GM12874 (cell line): ENCODE measurements at regions not wholly inside any gene's neighbourhood (a gene's known extent, or its start where the extent isn't known, plus 50 kb on each side); places are given as distances from the start of the nearest gene placed in this dataset.

Source experiments
- TF ChIP-seq, protein P1 (sequence below): IDR thresholded peaks from 2 replicates; pipeline ENCODE4 v1.5.1; 2011; ENCODE audit warnings: low read depth, mild to moderate bottlenecking, control low read depth, low read length, moderate library complexity; ENCODE audit not compliant: insufficient read depth

DNA sequence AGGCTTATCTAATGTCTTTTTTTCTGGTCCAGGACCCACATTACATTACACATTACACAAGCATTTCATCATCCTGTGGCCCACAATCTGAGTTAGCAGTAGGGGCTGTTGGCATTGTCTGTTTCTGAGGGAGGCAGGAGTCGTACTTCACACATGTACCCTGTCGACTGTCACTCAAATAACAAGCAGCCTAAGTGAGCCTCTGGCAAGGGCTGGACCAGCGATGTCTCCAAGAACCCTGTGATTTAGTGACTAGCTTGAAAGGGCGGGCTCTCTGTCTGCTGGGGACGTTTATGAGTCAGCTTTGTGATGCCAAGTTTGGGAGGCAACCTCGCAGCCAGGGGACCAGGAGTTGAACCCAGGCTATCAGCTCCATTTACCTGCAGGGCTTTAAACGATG, 251.4 kb downstream of the HS3ST3B1 start:
- TF ChIP-seq, protein P1, sequence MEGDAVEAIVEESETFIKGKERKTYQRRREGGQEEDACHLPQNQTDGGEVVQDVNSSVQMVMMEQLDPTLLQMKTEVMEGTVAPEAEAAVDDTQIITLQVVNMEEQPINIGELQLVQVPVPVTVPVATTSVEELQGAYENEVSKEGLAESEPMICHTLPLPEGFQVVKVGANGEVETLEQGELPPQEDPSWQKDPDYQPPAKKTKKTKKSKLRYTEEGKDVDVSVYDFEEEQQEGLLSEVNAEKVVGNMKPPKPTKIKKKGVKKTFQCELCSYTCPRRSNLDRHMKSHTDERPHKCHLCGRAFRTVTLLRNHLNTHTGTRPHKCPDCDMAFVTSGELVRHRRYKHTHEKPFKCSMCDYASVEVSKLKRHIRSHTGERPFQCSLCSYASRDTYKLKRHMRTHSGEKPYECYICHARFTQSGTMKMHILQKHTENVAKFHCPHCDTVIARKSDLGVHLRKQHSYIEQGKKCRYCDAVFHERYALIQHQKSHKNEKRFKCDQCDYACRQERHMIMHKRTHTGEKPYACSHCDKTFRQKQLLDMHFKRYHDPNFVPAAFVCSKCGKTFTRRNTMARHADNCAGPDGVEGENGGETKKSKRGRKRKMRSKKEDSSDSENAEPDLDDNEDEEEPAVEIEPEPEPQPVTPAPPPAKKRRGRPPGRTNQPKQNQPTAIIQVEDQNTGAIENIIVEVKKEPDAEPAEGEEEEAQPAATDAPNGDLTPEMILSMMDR: no peak

- TF ChIP-seq, protein P1: no peak
These were observed 246.7 kb downstream of the HS3ST3B1 start for GRCh38 chr17:14547556-14547955.

DNA sequence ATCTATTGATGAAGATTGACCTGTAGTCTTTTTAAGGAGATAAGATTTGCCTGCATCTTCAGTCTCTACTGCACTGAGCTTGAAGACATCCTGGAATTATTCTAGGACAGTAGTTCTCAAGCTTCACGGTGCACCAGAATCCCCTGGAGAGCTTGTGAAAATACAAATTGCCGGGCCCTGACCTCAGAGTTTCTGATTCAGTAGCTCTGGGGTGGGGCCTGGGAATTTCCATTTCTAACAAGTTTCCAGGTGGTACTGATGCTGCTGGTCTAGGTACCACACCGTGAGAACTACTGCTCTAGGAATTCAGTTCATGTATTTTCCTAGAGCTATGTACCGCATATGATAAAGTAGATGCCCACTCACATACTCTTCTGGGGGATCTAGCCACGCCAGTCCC, 246.1 kb downstream of the HS3ST3B1 start:
- TF ChIP-seq, protein P1: no peak

DNA sequence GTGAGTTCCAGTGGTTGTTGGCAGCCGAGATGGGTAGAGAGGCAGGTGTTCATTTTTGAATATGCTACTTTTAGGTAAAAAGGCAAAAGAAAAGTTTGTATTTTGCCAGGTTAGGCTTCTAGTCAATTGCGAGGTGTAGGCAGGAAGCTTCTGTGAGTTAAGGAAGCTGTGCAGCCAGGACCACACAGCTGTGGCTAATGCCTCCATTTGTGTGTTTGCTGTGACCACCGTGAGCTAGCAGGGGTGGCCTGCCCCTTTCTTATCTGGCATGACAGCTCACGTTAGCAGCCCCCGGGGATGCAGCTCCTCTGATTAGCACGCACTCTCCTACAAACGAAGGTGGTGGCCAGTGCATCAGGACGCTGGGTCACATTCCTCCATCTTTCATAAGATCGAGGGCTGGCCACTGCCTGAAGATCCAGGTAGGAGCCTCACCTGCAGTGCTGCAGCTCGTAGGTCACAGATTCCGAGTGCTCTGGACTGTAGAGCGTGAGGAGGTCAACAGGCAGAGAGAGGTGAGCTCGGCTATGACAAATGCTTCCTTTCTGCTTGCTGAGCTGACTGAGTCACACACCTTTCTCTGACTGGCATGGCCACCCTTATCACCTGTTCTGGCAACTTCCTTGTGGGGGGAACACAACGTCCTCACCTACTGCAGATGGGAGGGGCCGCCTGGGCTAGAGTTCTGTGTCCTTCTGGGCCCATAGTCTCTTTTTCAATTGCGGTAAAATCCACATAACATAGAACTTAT, 244.4 kb downstream of the HS3ST3B1 start:
- TF ChIP-seq, protein P1: no peak

DNA sequence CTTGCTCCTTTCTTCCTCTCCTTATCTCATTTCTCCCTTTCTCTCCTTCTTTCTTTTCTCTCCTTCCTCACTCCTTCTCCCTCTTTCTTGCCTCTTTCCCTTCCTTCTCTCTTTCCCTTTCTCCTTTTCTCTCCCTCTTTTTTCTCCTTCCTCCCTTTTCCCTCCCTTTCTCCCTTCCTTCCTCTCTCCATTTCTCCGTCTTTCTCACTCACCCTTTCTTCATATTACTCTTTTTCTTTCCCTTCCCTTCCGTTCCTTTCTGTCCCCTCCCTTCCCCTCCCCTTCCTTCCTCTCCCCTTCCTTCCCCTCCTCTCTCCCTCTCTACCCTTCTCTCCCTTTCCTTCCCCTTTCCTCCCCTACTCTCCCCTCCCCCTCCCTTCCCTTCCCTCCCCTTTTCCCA, 240.8 kb downstream of the HS3ST3B1 start:
- TF ChIP-seq, protein P1: no peak

DNA sequence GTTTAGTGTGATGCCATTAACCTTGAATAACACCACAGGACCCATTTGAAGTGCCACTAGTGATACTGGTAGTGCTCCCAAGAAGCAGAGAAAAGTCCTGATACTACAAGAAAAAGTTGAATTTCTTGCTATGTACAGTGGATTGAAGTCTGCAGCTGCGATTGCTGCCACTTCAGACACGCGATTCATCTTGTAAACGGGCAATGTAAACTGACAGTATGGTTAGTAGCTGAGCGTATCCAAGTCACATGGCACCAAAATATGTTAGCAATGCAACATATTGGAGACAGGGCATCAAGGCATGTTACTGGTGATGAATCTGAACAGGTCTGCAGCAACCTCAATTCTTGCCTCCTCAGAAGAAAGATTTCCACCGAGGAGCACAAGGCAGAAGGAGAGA, 238.9 kb downstream of the HS3ST3B1 start:
- TF ChIP-seq, protein P1: no peak

DNA sequence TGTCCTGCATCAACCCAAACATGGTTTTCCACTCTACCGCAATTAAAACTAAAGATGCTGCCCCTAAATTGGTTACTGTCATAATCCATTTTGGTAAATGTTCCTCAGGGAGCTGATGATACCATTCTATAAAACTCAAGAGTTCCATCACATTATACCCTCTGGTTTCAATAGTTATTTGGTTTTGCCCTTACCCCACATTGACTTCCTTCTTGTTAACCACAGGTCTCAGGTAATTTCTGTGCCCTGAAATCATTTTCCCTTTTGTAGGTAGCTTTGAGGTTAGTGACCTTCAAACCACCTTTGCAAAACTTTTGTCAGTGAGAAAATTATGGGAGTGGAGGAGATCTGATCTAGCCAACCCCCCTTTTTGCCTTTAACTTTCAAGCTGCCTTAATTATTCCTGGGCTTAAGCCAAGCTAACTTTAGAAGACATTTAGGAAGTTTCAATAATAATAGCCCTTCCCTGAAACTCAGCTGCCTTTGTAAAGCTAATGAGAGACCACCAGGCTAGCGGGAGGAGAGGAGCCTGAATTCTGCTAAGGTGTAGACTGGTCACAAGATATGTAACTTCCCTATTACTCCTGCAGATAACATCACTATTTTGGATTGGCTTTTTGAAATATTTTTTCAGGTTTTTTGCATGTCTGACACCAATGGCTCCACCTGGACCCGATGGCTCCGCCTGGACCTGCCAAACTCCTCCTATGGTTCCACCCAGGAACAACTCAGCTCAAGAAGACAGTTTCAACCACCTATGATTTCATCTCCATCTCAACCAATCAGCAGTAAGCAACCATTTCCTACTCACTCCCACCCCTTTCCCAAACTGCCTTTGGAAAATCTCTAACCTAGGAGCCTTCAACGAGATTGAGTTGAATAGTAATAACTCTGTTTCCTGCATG, 224.9 kb downstream of the HS3ST3B1 start:
- TF ChIP-seq, protein P1: no peak
